ENCODE measurements at regions not wholly inside any gene's neighbourhood (a gene's known extent, or its start where the extent isn't known, plus 50 kb on each side); places are given as distances from the start of the nearest gene placed in this dataset.

GRCh38 chr11:115848080-115848479 lies 343.9 kb upstream of the CADM1 start:
- peaks cover 0 to 2% of the 10 kb centered on the region in 2 experiments; a peak in 1 of 4 replicates for H3K4me1 ChIP-seq (ENCODE audit: control insufficient read depth in 1 of 2, insufficient read depth in 2 of 2, low read depth in 1 of 2, low read length in 1 of 2)
- no peaks in the 10 kb centered on the region for H3K36me3 ChIP-seq (replicated peaks in 1 of 2; ENCODE audit: control insufficient read depth in 1 of 2, insufficient read depth in 2 of 2, low read length in 1 of 2)
- H3K79me2 ChIP-seq (ENCODE audit: insufficient read depth) = no peaks in the 10 kb centered on the region
- no peak for TF ChIP-seq CHD2 (IDR thresholded peaks at IDR 0.05; ENCODE audit: low read length, partially characterized antibody)
- TF ChIP-seq POLR2AphosphoS5 (IDR thresholded peaks at IDR 0.05; ENCODE audit: low read depth, low read length) = no peak
- TF ChIP-seq FOXM1 (IDR thresholded peaks at IDR 0.05; ENCODE audit: low read depth) = no peak
- TF ChIP-seq USF1 (IDR thresholded peaks at IDR 0.05; ENCODE audit: borderline replicate concordance, low read depth) = no peak
- TF ChIP-seq GATA2 (CRISPR knock-in tag; IDR thresholded peaks at IDR 0.05) = no peak
- no peak for TF ChIP-seq YY1 (IDR thresholded peaks at IDR 0.05; ENCODE audit: low read depth)
- DNase-seq = no peak
- no peak overlapping the region for H2AFZ ChIP-seq (ENCODE audit: low read depth)
- H4K20me1 ChIP-seq (ENCODE audit: insufficient read depth) = no peaks in the 10 kb centered on the region
- no peak overlapping the region for H3K4me3 ChIP-seq (ENCODE audit: low read depth in 2 of 2, low read length in 1 of 2)
- ChIA-PET CTCF (no interaction called here), POLR2A (no interaction called here)
- H3K9me3 ChIP-seq = no peaks in the 10 kb centered on the region
- no peak overlapping the region for H3K27ac ChIP-seq (ENCODE audit: low read depth in 2 of 2, low read length in 1 of 2)
- no peaks in the 10 kb centered on the region for H3K27me3 ChIP-seq (ENCODE audit: insufficient read depth)
- no peaks in the 10 kb centered on the region for H3F3A ChIP-seq (replicated peaks; ENCODE audit: insufficient read depth)
- WGBS (ENCODE audit: low lambda C conversion rate) = 0% methylated on average over 1 of the region's 1 CpG
- H3K4me2 ChIP-seq = no peak overlapping the region
- H3K9ac ChIP-seq = no peak overlapping the region
- H3K9me2 ChIP-seq = 0 out of 2 replicates have a peak, but pooled peaks cover under 1% of the 10 kb centered on the region

GRCh38 chr11:115845872-115846271 lies 341.7 kb upstream of the CADM1 start:
- WGBS (ENCODE audit: low lambda C conversion rate) = 63% methylated on average over 1 of the region's 1 CpG
- H3K36me3 ChIP-seq (replicated peaks in 1 of 2; ENCODE audit: control insufficient read depth in 1 of 2, insufficient read depth in 2 of 2, low read length in 1 of 2) = no peaks in the 10 kb centered on the region
- no peaks in the 10 kb centered on the region for H3K27me3 ChIP-seq (ENCODE audit: insufficient read depth)
- no peaks in the 10 kb centered on the region for H3K9me2 ChIP-seq
- H4K20me1 ChIP-seq (ENCODE audit: insufficient read depth) = no peaks in the 10 kb centered on the region
- no peaks in the 10 kb centered on the region for H3F3A ChIP-seq (replicated peaks; ENCODE audit: insufficient read depth)
- H3K9ac ChIP-seq = no peak overlapping the region
- H3K4me3 ChIP-seq (ENCODE audit: low read depth in 2 of 2, low read length in 1 of 2) = no peak overlapping the region
- H2AFZ ChIP-seq (ENCODE audit: low read depth) = no peak overlapping the region
- no peak for DNase-seq
- ChIA-PET POLR2A (no interaction called here), CTCF (no interaction called here)
- H3K79me2 ChIP-seq (ENCODE audit: insufficient read depth) = no peaks in the 10 kb centered on the region
- H3K4me1 ChIP-seq (ENCODE audit: control insufficient read depth in 1 of 2, insufficient read depth in 2 of 2, low read depth in 1 of 2, low read length in 1 of 2) = peaks cover 0 to 2% of the 10 kb centered on the region in 2 experiments; a peak in 1 of 4 replicates
- H3K9me3 ChIP-seq = no peaks in the 10 kb centered on the region
- H3K4me2 ChIP-seq = no peak overlapping the region
- no peak overlapping the region for H3K27ac ChIP-seq (ENCODE audit: low read depth in 2 of 2, low read length in 1 of 2)
- TF ChIP-seq GABPA (IDR thresholded peaks at IDR 0.05; ENCODE audit: low read depth) (no peak), MAX (IDR thresholded peaks at IDR 0.05; ENCODE audit: low read depth) (no peak), USF1 (IDR thresholded peaks at IDR 0.05; ENCODE audit: borderline replicate concordance, low read depth) (no peak)

- Histone ChIP-seq H3K9me3 (no peaks in the 10 kb centered on the region), H4K20me1 (ENCODE audit: insufficient read depth) (no peaks in the 10 kb centered on the region), H3K36me3 (replicated peaks in 1 of 2; ENCODE audit: control insufficient read depth in 1 of 2, insufficient read depth in 2 of 2, low read length in 1 of 2) (no peaks in the 10 kb centered on the region), H3F3A (replicated peaks; ENCODE audit: insufficient read depth) (no peaks in the 10 kb centered on the region), H3K9me2 (no peaks in the 10 kb centered on the region), H3K79me2 (ENCODE audit: insufficient read depth) (no peaks in the 10 kb centered on the region), H3K27ac (ENCODE audit: low read depth in 2 of 2, low read length in 1 of 2) (no peak overlapping the region), H3K4me1 (ENCODE audit: control insufficient read depth in 1 of 2, insufficient read depth in 2 of 2, low read depth in 1 of 2, low read length in 1 of 2) (peaks cover 0 to 2% of the 10 kb centered on the region in 2 experiments; a peak in 1 of 4 replicates), H3K4me3 (ENCODE audit: low read depth in 2 of 2, low read length in 1 of 2) (no peak overlapping the region), H2AFZ (ENCODE audit: low read depth) (no peak overlapping the region), H3K9ac (no peak overlapping the region), H3K27me3 (ENCODE audit: insufficient read depth) (no peaks in the 10 kb centered on the region), H3K4me2 (no peak overlapping the region)
- ChIA-PET POLR2A (no interaction called here), CTCF (no interaction called here)
- TF ChIP-seq ZBTB33 (IDR thresholded peaks at IDR 0.05; ENCODE audit: borderline replicate concordance, low read depth) = no peak
- no peak for DNase-seq
- WGBS (ENCODE audit: low lambda C conversion rate) = 11% methylated on average over 3 of the region's 3 CpGs
Observed at GRCh38 chr11:115843685-115844084, 339.5 kb upstream of the CADM1 start.

All from SK-N-SH (cell line).